ENCODE measurements at regions not wholly inside any gene's neighbourhood (a gene's known extent, or its start where the extent isn't known, plus 50 kb on each side); places are given as distances from the start of the nearest gene placed in this dataset.

- TF ChIP-seq CTCF (IDR thresholded peaks at IDR 0.05; ENCODE audit: low read depth, low read length, missing input control) (no peak), GABPA (IDR thresholded peaks at IDR 0.05 in 1 of 2, conservative IDR thresholded peaks at IDR 0.05 in 1 of 2) (no peak), EGR1 (IDR thresholded peaks at IDR 0.05; ENCODE audit: low read depth in 2 of 2) (no peak), TAF1 (conservative IDR thresholded peaks at IDR 0.05) (no peak), SP1 (IDR thresholded peaks at IDR 0.05) (no peak), HNF4G (IDR thresholded peaks at IDR 0.05) (no peak), YY1 (IDR thresholded peaks at IDR 0.05) (no peak), REST (IDR thresholded peaks at IDR 0.05) (no peak), NR2F2 (IDR thresholded peaks at IDR 0.05) (no peak), HNF4A (conservative IDR thresholded peaks at IDR 0.05) (no peak), MAX (IDR thresholded peaks at IDR 0.05) (no peak), ATF3 (IDR thresholded peaks at IDR 0.05) (no peak), RAD21 (IDR thresholded peaks at IDR 0.05) (no peak), ZBTB33 (IDR thresholded peaks at IDR 0.05) (no peak), JUND (IDR thresholded peaks at IDR 0.05) (no peak)
- no peak for DNase-seq (ENCODE audit: low spot score)
- Histone ChIP-seq H3K4me1 (ENCODE audit: control insufficient read depth in 4 of 4, insufficient read depth in 4 of 4, low read length in 3 of 4) (no peaks in the 10 kb centered on the region), H3K27me3 (ENCODE audit: control insufficient read depth in 4 of 4, insufficient read depth in 4 of 4, low read length in 3 of 4) (peaks cover 0 to 7% (median 0%) of the 10 kb centered on the region in 4 donors), H3K9ac (ENCODE audit: low read depth in 1 of 2, low read length in 2 of 2) (no peak overlapping the region), H3K36me3 (ENCODE audit: control insufficient read depth in 4 of 4, insufficient read depth in 3 of 4, low read depth in 1 of 4, low read length in 3 of 4) (no peaks in the 10 kb centered on the region), H3K9me3 (ENCODE audit: control insufficient read depth in 4 of 4, low read length in 3 of 4) (no peaks in the 10 kb centered on the region), H3K4me3 (ENCODE audit: low read depth in 1 of 3, low read length in 3 of 3) (no peak overlapping the region), H3K27ac (ENCODE audit: low read depth in 1 of 2, low read length in 2 of 2) (no peak overlapping the region)
- 65% methylated on average over 6 of the region's 6 CpGs for WGBS
These were observed 392.2 kb upstream of the CFAP20DC start for GRCh38 chr3:59442046-59442445.
